Spleen (tissue), 11 donors: ENCODE measurements at regions not wholly inside any gene's neighbourhood (a gene's known extent, or its start where the extent isn't known, plus 50 kb on each side); places are given as distances from the start of the nearest gene placed in this dataset.
A peak's percentile ranks its signal among the peaks of the same experiment; 100 is the strongest.

ENCODE experiments used
- DNase-seq: peaks from one replicate; pipeline ENCODE4 v3.0.0-alpha.2; 2020
- H3K27ac ChIP-seq, 8 donors: fragments of 200-600 bp; sonication (generic) in 7 of 8; 1 replicate in 4 of 8; 2 replicates in 4 of 8; pipeline versions ENCODE4 v1.5.0 to v1.8.0; 2016 to 2021; ENCODE audit warnings: inconsistent platforms in 4 of 8, mild to moderate bottlenecking in 4 of 8, moderate library complexity in 1 of 8
- H3K27me3 ChIP-seq, 7 donors: fragments of 200-600 bp; sonication (generic) in 6 of 7; replicated peaks in 1 of 7; 1 replicate in 4 of 7; 2 replicates in 3 of 7; pipeline versions ENCODE4 v1.5.0 to v1.8.0; 2016 to 2021; ENCODE audit warnings: inconsistent platforms in 3 of 7, mild to moderate bottlenecking in 1 of 7
- H3K36me3 ChIP-seq, 6 donors: fragments of 200-600 bp; sonication (generic) in 5 of 6; 1 replicate in 4 of 6; 2 replicates in 2 of 6; pipeline versions ENCODE4 v1.5.0 to v1.8.0; 2016 to 2021; ENCODE audit warnings: inconsistent platforms in 2 of 6
- H3K4me1 ChIP-seq, 6 donors: fragments of 200-600 bp; sonication (generic) in 5 of 6; 1 replicate in 3 of 6; 2 replicates in 3 of 6; pipeline versions ENCODE4 v1.5.0 to v1.8.0; 2016 to 2021; ENCODE audit warnings: inconsistent platforms in 3 of 6
- H3K4me3 ChIP-seq, 8 donors: fragments of 200-600 bp; sonication (generic) in 7 of 8; 1 replicate in 4 of 8; 2 replicates in 4 of 8; pipeline versions ENCODE4 v1.5.0 to v1.8.0; 2016 to 2021; ENCODE audit warnings: inconsistent platforms in 4 of 8, mild to moderate bottlenecking in 4 of 8, moderate library complexity in 2 of 8
- H3K9me3 ChIP-seq, 8 donors: fragments of 200-600 bp; sonication (generic) in 7 of 8; 1 replicate in 4 of 8; 2 replicates in 4 of 8; pipeline versions ENCODE4 v1.5.0 to v1.8.0; 2016 to 2021; ENCODE audit warnings: inconsistent platforms in 4 of 8
- CTCF ChIP-seq, 11 experiments: fragments of 200-600 bp in 7 of 11; fragments of 450-650 bp in 4 of 11; sonication (generic) in 4 of 11; IDR thresholded peaks in 8 of 11; conservative IDR thresholded peaks in 3 of 11; 1 replicate in 7 of 11; 2 replicates in 4 of 11; pipeline versions ENCODE4 v1.4.0 to v1.8.0; 2016 to 2021; ENCODE audit warnings: antibody characterized with exemption in 11 of 11, inconsistent platforms in 4 of 11, mild to moderate bottlenecking in 1 of 11
- POLR2A ChIP-seq, 3 donors: fragments of 450-650 bp; IDR thresholded peaks; one replicate each; pipeline ENCODE4 v1.5.1; 2017; ENCODE audit warnings: antibody characterized with exemption in 3 of 3, mild to moderate bottlenecking in 1 of 3
- POLR2AphosphoS5 ChIP-seq, 3 donors: sonication (generic); formaldehyde crosslinking; IDR thresholded peaks; one replicate each; pipeline ENCODE4 v1.5.1; 2017; ENCODE audit warnings: antibody characterized with exemption in 3 of 3
- WGBS, 5 donors: extraction: QIAGEN DNeasy Blood & Tissue Kit in 3 of 5; methylation state at CpG; one replicate each; pipeline versions ENCODE4 v1.1.5 to v1.1.7; 2013 to 2018; 5-methylcytosine and 5-hydroxymethylcytosine counted together
- intact Hi-C: fragments of 100-400 bp; cut with DNase I; formaldehyde crosslinking; loops from one replicate; pipeline ENCODE4 v1.15.0; 2023; ENCODE audit warnings: low total_unique reads
- donor health status: healthy with polysubstance abuse.
- donor health status: DM: no; HTN: no; CAD: no; lungs with moderate emphysema.
- donor health status: DM: no; HTN: no; CAD: no.
- donor health status: Bipolar disorder and iron deficiency.
- donor health status: healthy.
- donor health status: DM: no; HTN: no; CAD: no.
- donor health status: DM: yes; HTN: yes; CAD: no.

GRCh38 chr7:18400275-18400674 is 95.3 kb upstream of the HDAC9 start:
- intact Hi-C loops = no loop called here
- no peak for TF ChIP-seq POLR2A (IDR thresholded peaks at IDR 0.05)
- no peak for TF ChIP-seq POLR2AphosphoS5 (IDR thresholded peaks at IDR 0.05)
- TF ChIP-seq CTCF (IDR thresholded peaks at IDR 0.05 in 8 of 11, conservative IDR thresholded peaks at IDR 0.05 in 3 of 11) = no peak
- no peak overlapping the region for H3K27ac ChIP-seq
- no peaks in the 10 kb centered on the region for H3K9me3 ChIP-seq
- DNase-seq = no peak
- H3K36me3 ChIP-seq = no peaks in the 10 kb centered on the region
- H3K4me3 ChIP-seq = no peak overlapping the region
- no peaks in the 10 kb centered on the region for H3K27me3 ChIP-seq
- peaks cover 3 to 30% (median 12%) of the 10 kb centered on the region in 6 donors for H3K4me1 ChIP-seq
- 83 to 94% (median 86%) methylated on average over 2 of the region's 2 CpGs for WGBS, 5 donors

GRCh38 chr7:18400726-18401125 is 94.8 kb upstream of the HDAC9 start:
- H3K9me3 ChIP-seq = no peaks in the 10 kb centered on the region
- peaks cover 3 to 34% (median 14%) of the 10 kb centered on the region in 6 donors for H3K4me1 ChIP-seq
- H3K27me3 ChIP-seq = no peaks in the 10 kb centered on the region
- H3K27ac ChIP-seq = no peak overlapping the region
- H3K4me3 ChIP-seq = no peak overlapping the region
- 65 to 80% (median 76%) methylated on average over 3 of the region's 3 CpGs for WGBS, 5 donors
- no peak for TF ChIP-seq POLR2A (IDR thresholded peaks at IDR 0.05)
- no peak for TF ChIP-seq CTCF (IDR thresholded peaks at IDR 0.05 in 8 of 11, conservative IDR thresholded peaks at IDR 0.05 in 3 of 11)
- TF ChIP-seq POLR2AphosphoS5 (IDR thresholded peaks at IDR 0.05) = no peak
- no peak for DNase-seq
- intact Hi-C loops = no loop called here
- no peaks in the 10 kb centered on the region for H3K36me3 ChIP-seq

- Histone ChIP-seq H3K27ac (peak overlapping the region in 2 of 8 donors; percentile 15 to 33), H3K4me1 (peaks cover 3 to 39% (median 14%) of the 10 kb centered on the region in 6 donors), H3K4me3 (no peak overlapping the region), H3K9me3 (no peaks in the 10 kb centered on the region), H3K27me3 (no peaks in the 10 kb centered on the region), H3K36me3 (no peaks in the 10 kb centered on the region)
- no peak for TF ChIP-seq POLR2A (IDR thresholded peaks at IDR 0.05)
- no peak for TF ChIP-seq POLR2AphosphoS5 (IDR thresholded peaks at IDR 0.05)
- DNase-seq = no peak
- intact Hi-C loops = no loop called here
- 25 to 37% (median 29%) methylated on average over 1 of the region's 1 CpG for WGBS, 5 donors
These were observed 93.8 kb upstream of the HDAC9 start for GRCh38 chr7:18401757-18402156.

- Histone ChIP-seq H3K4me3 (no peak overlapping the region), H3K36me3 (no peaks in the 10 kb centered on the region), H3K27me3 (no peaks in the 10 kb centered on the region), H3K9me3 (no peaks in the 10 kb centered on the region), H3K27ac (peak overlapping the region in 2 of 8 donors; percentile 15 to 33), H3K4me1 (peaks cover 3 to 39% (median 14%) of the 10 kb centered on the region in 6 donors)
- intact Hi-C loops = no loop called here
- 50 to 68% (median 59%) methylated on average over 5 of the region's 5 CpGs for WGBS, 5 donors
- DNase-seq = no peak
- no peak for TF ChIP-seq POLR2AphosphoS5 (IDR thresholded peaks at IDR 0.05)
- no peak for TF ChIP-seq CTCF (IDR thresholded peaks at IDR 0.05 in 8 of 11, conservative IDR thresholded peaks at IDR 0.05 in 3 of 11)
- TF ChIP-seq POLR2A (IDR thresholded peaks at IDR 0.05) = no peak
These were observed 92.9 kb upstream of the HDAC9 start for GRCh38 chr7:18402488-18403183.
